ENCODE measurements at regions not wholly inside any gene's neighbourhood (a gene's known extent, or its start where the extent isn't known, plus 50 kb on each side); places are given as distances from the start of the nearest gene placed in this dataset.

- TF ChIP-seq CTCF (IDR thresholded peaks at IDR 0.05; ENCODE audit: poor library complexity): no peak
- TF ChIP-seq EZH2 (IDR thresholded peaks at IDR 0.05; ENCODE audit: borderline replicate concordance): no peak
Observed at GRCh38 chr13:30370916-30371521, 51.3 kb upstream of the UBE2L5 start.

Data from hepatocyte (in vitro differentiated cells).